GM21515 (cell line): ENCODE measurements at regions not wholly inside any gene's neighbourhood (a gene's known extent, or its start where the extent isn't known, plus 50 kb on each side); places are given as distances from the start of the nearest gene placed in this dataset.

ENCODE experiments used
- ATAC-seq: cut with Tn5 transposase; IDR thresholded peaks from one replicate; pipeline ENCODE4 v1.9.1; 2021; ENCODE audit not compliant: unreplicated experiment

- no peak for ATAC-seq
These were observed 514.2 kb downstream of the RPS24 start for GRCh38 chr10:78547905-78548304.

GRCh38 chr10:78548369-78548768 is 514.7 kb downstream of the RPS24 start:
- no peak for ATAC-seq

GRCh38 chr10:78549140-78549935 is 515.7 kb downstream of the RPS24 start:
- ATAC-seq, result no peak

GRCh38 chr10:78550090-78550489 is 516.4 kb downstream of the RPS24 start:
- no peak for ATAC-seq

- no peak for ATAC-seq
These were observed 517.1 kb downstream of the RPS24 start for GRCh38 chr10:78550716-78551115.

- ATAC-seq, result no peak
These were observed 517.4 kb upstream of the ZMIZ1 start for GRCh38 chr10:78551184-78552005.

GRCh38 chr10:78552261-78552811 is 516.4 kb upstream of the ZMIZ1 start:
- ATAC-seq, result no peak

- no peak for ATAC-seq
These were observed 515.0 kb upstream of the ZMIZ1 start for GRCh38 chr10:78553792-78554191.

GRCh38 chr10:78555128-78555527 is 513.6 kb upstream of the ZMIZ1 start:
- no peak for ATAC-seq

- ATAC-seq, result no peak
These were observed 511.9 kb upstream of the ZMIZ1 start for GRCh38 chr10:78556705-78557432.

GRCh38 chr10:78557433-78557925 is 511.3 kb upstream of the ZMIZ1 start:
- ATAC-seq, result no peak

GRCh38 chr10:78559661-78560340 is 509.0 kb upstream of the ZMIZ1 start:
- ATAC-seq, result no peak

- ATAC-seq, result no peak
These were observed 508.5 kb upstream of the ZMIZ1 start for GRCh38 chr10:78560341-78560688.

GRCh38 chr10:78563314-78563713 is 505.5 kb upstream of the ZMIZ1 start:
- no peak for ATAC-seq

- no peak for ATAC-seq
These were observed 502.9 kb upstream of the ZMIZ1 start for GRCh38 chr10:78565841-78566240.

- ATAC-seq, result no peak
These were observed 502.3 kb upstream of the ZMIZ1 start for GRCh38 chr10:78566284-78567111.

GRCh38 chr10:78567680-78568455 is 500.9 kb upstream of the ZMIZ1 start:
- no peak for ATAC-seq

GRCh38 chr10:78568620-78569019 is 500.1 kb upstream of the ZMIZ1 start:
- ATAC-seq, result no peak

- ATAC-seq, result no peak
These were observed 498.0 kb upstream of the ZMIZ1 start for GRCh38 chr10:78570633-78571235.
